ENCODE measurements at regions not wholly inside any gene's neighbourhood (a gene's known extent, or its start where the extent isn't known, plus 50 kb on each side); places are given as distances from the start of the nearest gene placed in this dataset.

- TF ChIP-seq USF2 (IDR thresholded peaks at IDR 0.05; ENCODE audit: low read depth, low read length) (no peak), POLR2A (IDR thresholded peaks at IDR 0.05; ENCODE audit: low read depth, low read length) (no peak), SMC3 (IDR thresholded peaks at IDR 0.05; ENCODE audit: low read depth, low read length) (no peak), RAD21 (IDR thresholded peaks at IDR 0.05; ENCODE audit: low read length) (no peak), MAFK (IDR thresholded peaks at IDR 0.05; ENCODE audit: low read depth, low read length) (no peak), MAZ (IDR thresholded peaks at IDR 0.05; ENCODE audit: borderline replicate concordance, low read depth, low read length) (no peak), MXI1 (IDR thresholded peaks at IDR 0.05; ENCODE audit: borderline replicate concordance, low read depth, low read length) (no peak), CEBPB (IDR thresholded peaks at IDR 0.05; ENCODE audit: low read depth, low read length) (no peak), FOS (IDR thresholded peaks at IDR 0.05; ENCODE audit: low read depth, low read length) (no peak), RFX5 (IDR thresholded peaks at IDR 0.05; ENCODE audit: low read depth, low read length) (no peak), RCOR1 (IDR thresholded peaks at IDR 0.05; ENCODE audit: insufficient replicate concordance, low read length) (no peak)
- TF ChIP-seq, protein P1, sequence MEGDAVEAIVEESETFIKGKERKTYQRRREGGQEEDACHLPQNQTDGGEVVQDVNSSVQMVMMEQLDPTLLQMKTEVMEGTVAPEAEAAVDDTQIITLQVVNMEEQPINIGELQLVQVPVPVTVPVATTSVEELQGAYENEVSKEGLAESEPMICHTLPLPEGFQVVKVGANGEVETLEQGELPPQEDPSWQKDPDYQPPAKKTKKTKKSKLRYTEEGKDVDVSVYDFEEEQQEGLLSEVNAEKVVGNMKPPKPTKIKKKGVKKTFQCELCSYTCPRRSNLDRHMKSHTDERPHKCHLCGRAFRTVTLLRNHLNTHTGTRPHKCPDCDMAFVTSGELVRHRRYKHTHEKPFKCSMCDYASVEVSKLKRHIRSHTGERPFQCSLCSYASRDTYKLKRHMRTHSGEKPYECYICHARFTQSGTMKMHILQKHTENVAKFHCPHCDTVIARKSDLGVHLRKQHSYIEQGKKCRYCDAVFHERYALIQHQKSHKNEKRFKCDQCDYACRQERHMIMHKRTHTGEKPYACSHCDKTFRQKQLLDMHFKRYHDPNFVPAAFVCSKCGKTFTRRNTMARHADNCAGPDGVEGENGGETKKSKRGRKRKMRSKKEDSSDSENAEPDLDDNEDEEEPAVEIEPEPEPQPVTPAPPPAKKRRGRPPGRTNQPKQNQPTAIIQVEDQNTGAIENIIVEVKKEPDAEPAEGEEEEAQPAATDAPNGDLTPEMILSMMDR (conservative IDR thresholded peaks at IDR 0.05; ENCODE audit: low read depth, low read length), result no peak
Measured at GRCh38 chr14:22044193-22044592, 370.6 kb upstream of the OR4E1 start.

All from IMR-90 (cell line).